ENCODE measurements at regions not wholly inside any gene's neighbourhood (a gene's known extent, or its start where the extent isn't known, plus 50 kb on each side); places are given as distances from the start of the nearest gene placed in this dataset.
"Not testable (repeated sequence)": the region's sequence is repeated elsewhere in the genome, so short reads cannot be mapped to it uniquely, and the experiment has no call there.

DNA sequence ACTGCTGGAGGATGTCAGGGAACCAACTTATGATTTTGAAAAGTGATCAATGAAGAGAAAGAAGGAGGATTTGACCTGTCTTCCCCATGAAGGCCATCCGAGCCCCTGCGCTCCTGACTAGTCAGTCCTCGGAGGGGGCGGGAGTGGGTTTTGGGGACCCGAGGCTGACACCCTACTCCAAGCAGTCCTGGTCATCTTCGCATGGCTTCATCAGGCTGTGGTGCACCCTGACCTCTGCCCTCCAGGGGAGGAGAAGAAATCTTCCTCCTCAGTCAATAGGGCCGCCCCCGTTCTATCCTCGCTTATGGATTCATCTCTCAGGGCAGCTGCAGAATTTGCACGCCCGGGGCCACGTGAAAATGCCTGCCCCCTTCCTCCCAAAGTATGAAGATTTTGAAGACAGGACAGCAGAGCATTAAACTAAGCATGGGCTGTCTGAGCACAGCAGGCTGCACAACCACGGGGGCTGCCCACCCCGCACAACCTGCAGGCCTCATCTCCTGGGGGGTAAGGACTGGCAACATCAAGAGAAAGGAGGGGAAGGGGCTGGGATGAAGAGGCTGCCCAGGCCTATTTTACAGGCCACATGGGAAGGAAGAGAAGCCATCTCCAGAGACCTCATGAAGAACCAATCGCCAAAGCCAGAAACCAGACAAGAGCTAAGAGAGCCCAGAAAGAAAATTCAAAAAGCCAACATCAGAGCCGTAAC lies 138.1 kb upstream of the PHACTR3 start:
- no peak for DNase-seq

DNA sequence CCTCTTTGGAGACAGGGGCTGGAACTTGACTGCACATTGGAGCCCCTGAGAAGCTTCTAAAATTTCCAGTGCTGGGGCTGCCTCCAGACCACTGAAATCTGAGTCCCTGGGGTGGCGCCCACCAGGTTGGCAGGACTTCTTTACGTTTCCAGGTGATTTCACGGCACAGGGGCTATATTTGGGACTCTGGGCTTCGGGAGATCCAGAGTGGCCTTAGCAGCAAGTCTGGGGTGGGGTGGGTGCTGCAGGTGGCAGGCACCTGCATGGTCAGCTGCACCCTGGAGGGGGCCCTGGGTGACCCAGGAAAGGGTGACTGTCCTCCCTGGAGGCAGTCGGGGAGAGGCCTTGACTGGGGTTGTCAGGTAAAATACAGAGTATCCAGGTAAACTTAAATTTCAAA lies 135.5 kb upstream of the PHACTR3 start:
- DNase-seq = no peak

DNA sequence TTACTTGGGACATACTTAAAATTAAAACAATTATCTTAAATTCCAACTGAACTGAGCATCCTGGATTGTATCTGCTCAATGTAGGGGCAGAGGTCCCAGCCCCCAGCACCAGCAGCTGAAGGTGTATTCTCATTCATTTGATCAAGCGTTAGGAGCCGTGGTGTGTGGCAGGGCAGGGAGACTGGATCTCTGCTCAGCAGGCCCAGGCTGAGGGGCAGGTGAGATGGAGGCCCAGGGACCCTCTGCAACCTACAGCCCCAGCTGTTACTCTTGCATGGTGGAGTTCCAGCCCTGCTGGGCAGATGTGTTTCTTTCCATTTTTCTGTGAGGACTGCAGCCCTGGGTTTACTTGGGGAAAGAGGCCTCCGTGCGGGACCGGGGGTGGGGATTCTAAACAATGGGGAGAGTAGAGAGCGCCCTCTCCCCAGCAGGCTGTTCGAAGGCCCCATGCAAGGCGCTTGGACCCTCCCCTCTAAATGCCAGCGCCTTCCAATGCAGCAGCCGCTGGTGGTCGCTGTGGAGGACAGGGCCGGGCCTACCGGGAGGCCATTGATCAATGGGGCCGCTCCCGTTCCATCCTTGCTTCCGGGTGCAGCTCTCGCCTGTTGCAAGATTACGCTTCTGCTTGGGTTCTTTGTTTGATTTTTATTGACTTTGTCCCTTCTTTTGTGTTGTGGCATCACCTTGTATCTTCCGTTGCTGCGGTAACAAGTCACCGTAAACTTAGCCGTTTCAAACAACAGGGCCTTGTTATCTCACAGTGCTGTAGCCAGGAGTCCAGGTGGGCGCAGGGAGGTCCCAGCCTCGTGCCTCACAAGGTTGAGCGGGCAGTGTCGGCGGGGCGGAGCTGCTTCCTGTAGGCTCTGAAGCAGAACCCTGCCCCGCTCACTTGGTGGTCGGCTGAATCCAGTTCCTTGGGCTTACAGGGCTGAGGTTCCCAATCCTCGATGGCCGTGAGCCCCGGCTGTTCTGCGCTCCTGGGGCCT lies 134.8 kb upstream of the PHACTR3 start:
- no peak for DNase-seq

DNA sequence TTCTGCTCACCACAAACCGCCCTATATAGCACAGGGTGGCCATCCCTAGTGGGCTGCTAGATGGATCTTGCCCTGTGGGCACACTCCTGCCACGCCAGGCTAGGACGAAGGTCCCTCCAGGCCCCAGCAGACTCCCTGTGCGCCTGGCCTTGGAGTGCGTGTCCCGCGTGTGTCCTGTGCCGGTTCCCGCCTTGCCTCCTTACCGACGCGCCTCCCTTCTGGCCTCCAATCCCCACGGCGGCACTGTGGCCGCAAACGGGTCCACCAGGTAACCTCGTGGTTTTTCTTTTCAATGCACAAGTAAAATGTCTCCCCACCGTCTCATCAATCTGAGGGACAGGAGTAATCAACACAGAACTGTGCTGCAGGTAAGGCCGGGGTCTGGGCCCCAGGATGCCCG lies 133.8 kb upstream of the PHACTR3 start:
- no peak for DNase-seq

DNA sequence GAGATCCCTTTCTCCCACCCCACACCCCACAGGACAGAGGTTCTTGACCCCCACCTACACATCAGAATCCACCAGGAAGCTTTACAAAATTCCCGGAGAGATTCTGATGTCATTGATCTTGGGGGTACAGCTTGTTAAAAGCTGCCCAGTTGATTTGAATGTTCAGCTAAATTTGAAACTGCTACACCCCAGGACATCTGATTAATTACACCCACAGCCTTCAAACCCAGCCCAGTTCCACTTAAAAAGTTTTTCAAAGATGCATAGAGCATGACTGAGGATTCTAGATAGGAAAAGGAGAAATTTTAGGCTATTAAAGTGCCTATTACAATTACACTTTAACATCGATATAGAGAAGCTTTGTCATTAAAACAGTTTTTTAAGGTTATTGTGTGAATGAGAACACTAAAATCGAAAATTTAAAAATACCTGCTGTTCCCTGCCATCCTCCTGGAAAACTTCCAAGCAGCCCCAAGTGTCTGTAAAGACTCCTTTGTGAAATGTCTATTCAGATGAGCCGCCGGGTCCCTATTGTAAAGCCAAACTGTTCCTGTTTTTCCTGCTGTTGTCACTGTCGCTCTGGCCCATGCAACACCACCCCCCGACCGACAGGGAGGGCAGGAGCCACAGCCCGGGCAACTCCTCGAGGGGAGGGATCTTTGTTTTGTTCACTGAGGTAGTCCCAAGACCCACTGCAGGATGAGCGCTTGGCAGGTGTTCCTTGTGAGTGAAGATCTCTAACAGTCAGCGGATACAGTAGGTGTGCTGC lies 132.5 kb upstream of the PHACTR3 start:
- DNase-seq = no peak

DNA sequence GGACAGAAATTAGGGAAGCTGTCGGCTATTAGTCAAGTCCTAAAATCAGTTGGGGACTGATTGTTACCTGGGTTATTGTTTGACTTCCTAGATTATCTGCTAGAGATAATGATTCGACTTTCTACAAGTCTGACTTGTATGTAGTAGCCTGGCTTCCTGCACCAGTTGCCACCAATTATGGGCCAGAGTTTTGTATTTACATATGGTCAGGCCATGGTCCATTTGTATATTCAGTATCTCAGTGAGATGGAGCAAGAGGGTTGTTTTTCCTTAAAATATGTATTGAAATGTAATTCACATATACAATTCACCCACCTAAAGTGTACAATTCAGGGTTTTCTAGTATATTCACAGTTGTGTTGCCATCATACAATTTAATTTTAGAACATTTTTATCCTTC lies 130.6 kb upstream of the PHACTR3 start:
- DNase-seq = no peak

DNA sequence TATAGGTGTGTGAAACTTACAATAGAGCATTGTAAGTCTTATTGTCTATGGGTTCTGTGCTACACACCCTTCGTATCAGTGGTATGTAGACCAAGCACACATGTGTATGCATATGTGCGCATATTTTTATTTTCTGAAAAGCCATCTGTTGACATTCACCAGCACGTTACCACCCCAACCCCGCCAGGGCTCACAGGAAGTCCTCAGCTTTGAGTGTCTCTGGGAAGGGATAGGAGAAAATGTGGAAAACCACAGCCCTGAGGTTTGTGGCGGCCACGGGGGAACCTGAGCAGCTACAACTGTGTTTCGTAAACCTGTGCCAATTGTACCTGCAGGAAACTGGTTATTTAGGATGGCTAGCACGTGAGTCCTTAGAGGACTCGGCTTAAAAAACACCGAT lies 123.3 kb upstream of the PHACTR3 start:
- DNase-seq = no peak

DNA sequence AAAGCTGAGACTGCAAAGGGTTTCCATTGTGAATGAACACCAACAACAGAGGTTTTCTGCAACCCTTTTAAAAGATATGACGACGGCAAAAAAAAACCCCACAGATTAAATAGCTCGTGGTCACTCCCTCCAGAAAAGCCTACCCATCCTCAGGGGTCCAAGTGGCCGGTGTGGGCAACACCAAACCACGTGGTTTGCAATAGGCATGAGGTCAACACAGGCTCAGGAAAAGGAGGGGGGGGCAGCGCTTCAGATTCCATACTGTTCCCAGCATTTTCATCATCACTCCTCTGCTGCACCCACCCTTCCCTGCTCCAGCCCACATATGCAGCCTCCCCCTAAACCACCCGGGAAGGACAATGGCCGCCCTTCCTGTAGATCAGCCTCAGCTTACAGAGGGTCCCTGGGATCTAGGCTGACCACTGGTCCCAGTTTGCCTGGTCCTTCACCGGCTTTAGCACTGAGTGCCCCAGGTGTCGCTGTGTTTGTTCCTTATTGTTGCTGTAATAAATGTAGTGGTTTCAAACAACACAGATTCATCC lies 122.8 kb upstream of the PHACTR3 start:
- DNase-seq = no peak

DNA sequence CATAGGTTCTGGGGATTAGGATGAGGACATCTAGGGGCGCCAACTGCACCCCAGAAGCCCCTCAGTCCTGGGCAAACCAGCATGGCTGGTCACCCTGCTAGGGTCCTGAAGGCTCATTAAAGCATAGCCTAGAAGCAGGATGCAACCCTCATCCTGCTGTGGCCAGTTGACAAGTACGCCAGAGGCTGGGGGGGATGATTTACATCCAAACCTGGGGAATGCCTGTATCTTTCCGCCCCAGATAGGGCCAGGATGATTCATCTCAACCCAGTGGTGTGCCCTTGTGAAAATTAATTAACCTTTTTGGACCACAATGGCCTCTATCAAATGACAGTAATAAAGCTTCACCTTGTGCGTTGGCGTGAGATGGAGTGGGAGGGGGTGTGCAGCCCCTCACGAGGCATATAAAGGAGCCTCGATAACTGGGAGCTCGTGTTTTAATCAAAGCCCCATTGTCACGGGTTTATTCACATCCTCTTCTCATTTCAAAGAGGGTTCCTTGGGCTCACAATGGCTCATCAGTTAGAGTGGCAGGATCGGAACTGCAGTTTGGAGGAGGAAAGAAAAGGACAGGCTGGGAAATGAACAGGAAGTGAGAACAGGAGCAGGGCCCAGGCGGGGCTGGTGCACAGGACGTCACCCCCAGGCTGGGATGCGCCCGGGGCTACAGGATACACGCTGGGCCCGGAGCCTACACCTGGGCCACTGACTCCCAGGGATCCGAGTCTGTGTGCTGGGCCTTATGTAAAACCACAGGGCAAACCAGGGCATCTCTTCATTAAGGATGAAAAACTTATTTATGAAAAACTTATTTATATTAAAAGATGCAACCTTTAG lies 121.8 kb upstream of the PHACTR3 start:
- no peak for DNase-seq

DNA sequence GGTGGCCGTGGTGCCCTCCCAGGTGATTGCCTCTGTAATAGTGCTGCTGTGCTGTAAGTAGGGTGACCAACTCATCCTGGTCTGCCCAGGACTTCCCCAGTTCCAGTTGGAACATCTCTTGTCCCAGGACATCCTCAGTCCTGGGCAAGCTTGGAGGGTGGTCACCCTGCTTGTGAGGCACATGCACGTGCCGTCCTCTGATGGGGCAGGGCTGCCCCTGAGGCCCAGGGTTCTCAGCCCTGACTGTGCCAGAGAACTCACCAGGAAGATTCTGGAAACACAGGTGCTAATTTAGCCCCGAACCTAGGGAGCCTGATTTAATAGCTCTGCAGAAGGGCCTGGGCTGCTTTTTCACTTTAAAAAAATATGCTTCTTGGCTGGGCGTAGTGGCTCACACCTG lies 120.9 kb upstream of the PHACTR3 start:
- DNase-seq = no peak

DNA sequence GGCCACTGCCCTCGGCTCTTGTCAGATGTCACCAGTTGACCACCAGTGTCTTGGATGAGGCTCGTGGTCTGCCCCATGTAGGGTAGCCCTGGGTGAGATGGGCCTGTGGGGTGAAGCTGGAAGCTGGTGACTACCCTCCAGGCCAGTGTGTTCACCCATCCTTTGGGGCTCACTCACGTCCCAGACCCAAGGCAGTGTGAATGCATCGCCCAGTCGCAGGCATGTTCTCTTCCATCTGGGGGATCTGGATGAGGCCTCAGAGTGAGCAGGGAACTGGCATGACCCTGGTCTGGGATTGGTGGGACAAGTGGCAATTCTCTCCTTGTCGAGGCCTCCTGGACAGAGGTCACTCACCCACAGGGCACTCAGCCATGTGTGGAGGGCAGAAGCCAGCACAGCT lies 120.1 kb upstream of the PHACTR3 start:
- DNase-seq = no peak

DNA sequence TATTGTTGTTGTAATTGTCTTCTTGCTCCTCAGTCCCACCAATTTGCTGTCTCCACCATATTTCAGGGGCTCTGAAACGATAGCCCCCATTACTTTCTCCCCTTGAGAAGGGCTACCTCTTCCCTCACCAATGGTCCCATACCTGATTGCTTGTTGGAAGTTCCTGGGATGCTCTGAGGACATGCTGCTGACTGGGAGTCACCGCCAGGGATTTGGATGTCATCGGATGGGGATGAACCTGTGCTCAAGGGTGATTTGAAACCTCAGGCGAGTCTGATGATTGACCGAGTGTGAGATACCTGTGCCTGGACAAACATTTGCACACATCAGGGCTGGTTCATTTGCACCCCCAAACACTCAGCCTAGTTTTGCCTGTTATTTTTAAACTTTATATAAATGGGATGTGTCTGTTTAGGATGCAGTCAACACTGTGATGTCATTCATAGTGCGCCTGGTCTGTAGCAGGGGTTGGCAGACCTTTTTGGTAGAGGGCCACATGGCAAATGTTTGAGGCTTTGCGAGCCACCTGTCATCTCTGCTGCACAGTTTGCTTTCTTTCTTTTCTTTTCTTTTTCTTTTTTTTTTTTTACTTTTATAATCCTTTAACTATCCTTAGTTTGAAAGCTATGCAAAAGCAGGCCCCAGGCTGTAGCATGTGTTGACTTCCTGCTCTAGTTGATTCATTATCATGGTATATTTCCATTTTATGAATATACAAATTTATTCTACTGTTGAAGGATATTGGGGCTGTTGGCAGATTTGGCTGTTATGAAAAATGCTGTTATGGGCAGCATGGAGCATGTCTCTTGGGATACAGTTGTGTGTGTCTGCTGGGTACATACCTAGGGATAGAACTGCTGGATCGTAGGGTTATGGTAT lies 118.5 kb upstream of the PHACTR3 start:
- no peak for DNase-seq

DNA sequence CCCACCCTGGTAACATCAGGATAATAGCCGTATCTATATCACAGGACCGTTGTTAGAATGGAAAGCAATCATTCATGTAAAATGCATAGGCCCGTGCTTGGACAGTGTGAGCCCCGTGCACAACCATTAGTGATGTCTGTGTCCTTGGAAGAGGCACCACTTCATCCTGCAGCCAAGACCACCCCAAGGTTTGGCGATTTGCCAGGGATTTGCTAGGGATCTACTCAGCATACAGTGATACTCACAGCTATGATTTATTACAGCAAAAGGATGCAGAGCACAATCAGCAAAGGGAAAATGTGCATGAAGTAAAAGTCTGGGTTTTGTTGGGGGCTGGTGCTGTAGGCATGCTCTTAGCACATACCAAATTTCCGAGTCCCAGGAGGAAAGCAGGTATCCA lies 115.9 kb upstream of the PHACTR3 start:
- DNase-seq = not testable (repeated sequence)

DNA sequence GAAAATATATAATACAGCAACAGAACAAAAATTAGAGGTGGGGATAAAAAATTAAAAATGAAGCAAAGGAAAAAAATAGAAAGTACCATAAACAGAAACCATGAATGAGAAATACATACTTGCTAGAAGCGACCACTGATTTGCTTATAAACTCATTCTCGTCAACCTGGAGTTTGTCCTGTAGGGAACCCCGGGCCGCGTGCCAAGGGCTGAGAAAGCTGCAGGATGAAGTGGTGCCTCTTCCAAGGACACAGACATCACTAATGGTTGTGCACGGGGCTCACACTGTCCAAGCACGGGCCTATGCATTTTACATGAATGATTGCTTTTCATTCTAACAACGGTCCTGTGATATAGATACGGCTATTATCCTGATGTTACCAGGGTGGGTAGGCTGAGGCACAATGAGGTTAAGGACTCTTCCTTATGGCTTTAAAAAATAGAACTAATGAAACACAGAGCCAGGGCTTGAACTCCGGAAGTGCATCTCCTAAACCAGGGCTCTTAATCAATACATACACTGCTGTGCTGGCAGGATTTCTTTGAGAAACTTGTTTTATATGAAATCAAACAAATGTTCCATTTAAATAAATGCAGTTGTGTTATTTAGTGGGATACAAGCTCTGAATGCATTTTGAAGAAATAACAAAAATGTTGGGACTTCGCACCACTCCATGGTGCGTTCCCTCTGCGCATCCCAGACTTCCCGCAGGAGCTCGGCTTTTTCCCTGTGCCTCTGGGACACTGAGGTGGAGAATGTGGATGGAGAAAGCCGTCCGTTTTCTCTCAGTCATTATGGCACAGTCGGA lies 113.9 kb upstream of the PHACTR3 start:
- DNase-seq = not testable (repeated sequence)

DNA sequence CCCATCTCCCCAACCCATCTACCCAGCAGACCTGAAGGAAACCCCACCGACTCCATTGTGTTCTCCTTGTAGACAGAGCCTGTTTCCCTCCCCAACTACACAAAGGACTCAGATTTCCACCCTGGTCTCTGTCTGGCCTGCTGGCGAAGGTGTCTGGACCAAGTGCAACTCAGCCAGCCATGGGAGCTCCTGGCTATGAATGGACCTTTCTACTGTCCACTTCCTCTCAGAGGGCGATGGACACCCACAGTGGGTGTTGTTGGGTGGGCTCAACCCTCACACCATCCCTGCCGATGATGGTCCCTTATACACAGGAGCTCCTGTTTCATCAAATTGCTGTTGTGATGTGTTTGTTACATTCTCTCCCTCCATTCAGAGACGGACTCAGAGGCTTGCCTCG lies 112.5 kb upstream of the PHACTR3 start:
- no peak for DNase-seq

DNA sequence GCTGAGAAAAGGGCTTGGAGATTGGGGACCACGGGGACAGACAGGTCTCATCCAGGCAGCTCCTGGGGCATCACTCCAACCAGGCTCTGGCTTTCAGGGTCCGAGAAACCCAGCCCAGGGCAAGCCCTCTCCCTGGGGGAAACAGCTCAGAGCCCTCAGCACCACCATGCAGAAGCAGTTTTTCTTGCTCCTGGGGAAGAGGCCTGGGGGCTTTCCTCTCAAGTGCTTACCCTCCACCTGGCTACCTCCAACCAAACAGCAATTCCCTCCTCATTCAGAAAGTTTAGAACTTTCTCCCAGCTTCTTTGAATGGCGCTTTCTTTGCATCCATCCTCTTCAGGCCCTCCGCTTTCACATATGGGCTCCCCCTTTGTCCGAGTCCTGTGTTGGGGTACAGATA lies 110.4 kb upstream of the PHACTR3 start:
- no peak for DNase-seq

DNA sequence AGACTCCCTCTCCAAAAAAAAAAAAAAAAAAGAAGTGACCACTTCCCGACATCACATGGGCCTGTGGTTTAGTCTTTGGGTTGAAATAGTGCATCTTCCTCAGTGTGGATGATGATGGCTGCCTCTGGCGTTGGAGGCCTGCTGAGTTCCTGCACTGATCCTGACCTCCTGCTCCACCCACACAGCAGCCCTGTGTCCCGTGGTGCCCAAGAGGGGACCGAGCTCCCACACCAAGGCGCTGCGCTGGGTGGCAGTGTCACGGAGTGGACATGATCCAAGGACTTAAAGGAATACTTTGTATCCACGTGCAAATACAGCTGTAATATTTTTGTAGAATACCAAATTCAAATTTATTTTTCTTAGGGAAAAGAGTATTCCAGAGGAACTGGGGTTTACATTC lies 109.2 kb upstream of the PHACTR3 start:
- DNase-seq = no peak

DNA sequence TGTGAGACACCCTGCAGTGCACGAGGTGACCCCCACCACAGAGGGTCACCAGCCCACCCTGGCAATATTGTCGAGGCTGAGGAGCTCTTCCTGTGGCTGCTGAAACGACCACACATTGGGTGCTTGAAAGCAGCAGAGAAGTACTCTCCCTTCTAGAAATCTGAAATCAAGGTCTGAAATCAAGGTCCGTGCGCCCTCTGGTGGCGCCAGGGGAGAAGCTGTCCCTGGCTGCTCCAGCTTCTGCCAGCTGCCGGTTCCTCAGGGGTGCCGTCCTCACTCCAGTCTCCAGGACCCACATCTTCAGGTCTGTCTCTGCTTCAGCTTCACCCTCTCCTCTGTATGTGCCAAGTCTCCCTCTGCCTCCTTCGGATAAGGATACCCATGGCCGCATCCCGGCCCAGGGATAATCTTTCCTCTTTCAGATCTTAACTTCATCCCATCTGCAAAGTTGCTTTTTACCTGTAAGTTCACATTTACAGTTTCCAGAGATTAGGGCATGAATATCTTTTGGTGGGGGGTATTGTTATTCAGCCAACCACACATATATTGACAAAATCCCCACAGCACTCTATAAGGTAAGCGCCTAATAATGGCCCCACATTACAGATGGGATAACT lies 108.3 kb upstream of the PHACTR3 start:
- peak; percentile 63 for DNase-seq

DNA sequence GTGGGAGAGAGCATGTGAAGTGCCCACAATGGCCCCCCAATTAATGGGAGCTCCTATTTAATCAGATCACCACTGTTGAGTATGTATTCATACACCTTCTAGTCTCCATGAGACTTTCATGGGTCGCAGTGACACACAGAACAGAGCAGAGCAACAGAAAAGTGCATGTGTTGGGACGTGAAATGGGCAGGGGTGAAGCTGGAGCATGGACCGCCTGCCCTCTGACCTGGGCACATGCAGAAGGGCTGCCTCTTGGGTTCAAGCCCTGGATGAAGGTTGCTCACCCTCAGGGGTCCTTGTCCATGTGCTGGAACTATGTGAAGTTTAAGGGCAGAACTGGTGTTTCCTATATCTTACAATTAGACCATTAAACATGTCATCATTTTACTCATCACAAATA lies 106.0 kb upstream of the PHACTR3 start:
- no peak for DNase-seq

DNA sequence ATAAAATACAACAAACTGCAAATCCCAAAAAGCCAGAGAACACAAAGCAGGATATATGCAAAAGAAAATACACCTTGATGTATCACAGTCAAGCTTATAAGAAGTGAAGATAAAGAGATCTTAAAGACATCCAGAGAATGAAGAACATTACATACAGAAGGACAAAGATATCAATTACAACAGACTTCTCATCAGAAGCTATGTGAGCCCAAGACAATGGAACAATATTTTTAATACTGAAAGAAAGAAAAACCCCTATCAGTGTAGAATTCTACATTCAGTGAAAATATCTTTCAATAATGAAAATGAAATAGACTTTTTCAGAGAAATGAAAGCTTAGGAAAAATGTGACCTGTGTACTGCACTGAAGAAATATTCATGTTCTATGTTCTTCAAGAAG lies 104.5 kb upstream of the PHACTR3 start:
- no peak for DNase-seq

Measured in fibroblast of skin of right quadriceps (primary cell).